ENCODE measurements at regions not wholly inside any gene's neighbourhood (a gene's known extent, or its start where the extent isn't known, plus 50 kb on each side); places are given as distances from the start of the nearest gene placed in this dataset.

DNA sequence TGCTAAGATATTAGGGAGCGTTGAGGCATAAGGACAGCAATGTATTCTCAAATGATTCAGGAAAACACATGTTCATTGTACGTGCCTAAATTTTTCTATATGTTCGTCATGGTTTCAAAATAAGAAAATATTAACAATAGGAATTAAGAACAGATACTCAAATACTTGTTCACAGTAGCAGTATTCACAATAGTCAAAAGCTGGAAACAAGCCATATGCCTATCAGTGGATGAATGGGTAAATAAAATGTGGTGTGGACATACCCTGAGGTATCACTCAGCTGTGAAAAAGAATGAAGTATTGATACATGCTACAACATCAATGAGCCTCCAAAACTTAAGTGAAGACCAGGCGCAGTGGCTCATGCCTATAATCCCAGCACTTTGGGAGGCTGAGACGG is 84.7 kb upstream of the PTER start:
- no peak for DNase-seq (ENCODE audit: low read depth)

DNA sequence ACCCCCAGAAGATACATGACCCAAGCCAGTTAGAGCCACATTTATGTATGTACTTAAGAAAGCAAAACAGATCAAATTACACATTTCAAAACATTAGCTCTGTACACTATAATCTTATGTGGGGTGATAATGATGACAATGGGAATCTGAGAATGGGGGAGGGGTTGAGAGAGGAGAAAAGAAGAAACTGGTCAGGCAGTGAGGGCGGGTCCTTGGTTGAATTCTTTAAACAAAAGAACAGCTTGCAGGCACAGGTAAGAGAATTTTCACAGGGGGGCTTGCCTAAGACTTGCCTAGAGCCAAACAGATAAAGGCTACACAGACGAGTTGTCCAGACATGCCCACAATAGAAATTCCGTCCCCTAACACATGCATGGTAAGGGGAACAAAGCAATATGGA is 76.8 kb upstream of the PTER start:
- no peak for DNase-seq (ENCODE audit: low read depth)

DNA sequence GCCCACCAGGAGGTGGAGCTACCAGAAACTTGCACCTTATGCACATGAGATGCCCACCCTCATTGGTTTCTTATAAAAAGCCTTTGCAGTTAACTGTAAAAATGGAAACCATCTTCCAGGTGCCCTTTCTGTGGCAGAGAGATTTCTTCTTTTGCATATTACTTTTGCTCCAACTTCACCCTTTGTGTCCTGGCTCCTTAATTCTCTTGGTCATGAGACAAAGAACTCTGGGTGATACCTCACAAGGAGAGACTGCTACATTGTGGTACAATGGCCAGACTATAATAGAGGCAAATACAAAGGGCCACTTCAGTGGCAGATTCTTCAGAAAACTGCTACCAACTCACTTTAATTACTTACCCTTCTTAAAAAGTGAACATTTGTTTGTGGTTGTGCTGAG is 76.4 kb upstream of the PTER start:
- no peak for DNase-seq (ENCODE audit: low read depth)

- no peak for DNase-seq (ENCODE audit: low read depth)
Observed at GRCh38 chr10:16361086-16361485, 75.7 kb upstream of the PTER start.

DNA sequence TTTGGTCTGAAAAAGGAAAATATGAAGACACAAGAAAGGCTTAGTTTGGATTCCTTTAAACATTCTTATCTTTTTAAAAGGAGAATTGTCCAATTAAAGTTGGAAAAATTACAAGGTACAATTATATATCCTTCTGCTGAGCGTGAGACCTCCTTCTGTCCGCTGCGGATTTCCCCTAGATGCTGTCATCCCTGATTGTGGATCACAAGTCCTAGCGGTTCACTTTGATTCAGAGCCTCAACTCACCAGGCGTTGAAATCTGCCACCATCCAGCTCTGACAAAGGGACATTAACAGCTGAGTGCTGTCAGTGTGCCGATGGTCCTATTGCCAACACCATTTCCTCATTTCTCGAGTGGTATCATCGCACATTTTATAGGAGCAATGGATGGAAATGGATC is 73.1 kb upstream of the PTER start:
- no peak for DNase-seq (ENCODE audit: low read depth)

DNA sequence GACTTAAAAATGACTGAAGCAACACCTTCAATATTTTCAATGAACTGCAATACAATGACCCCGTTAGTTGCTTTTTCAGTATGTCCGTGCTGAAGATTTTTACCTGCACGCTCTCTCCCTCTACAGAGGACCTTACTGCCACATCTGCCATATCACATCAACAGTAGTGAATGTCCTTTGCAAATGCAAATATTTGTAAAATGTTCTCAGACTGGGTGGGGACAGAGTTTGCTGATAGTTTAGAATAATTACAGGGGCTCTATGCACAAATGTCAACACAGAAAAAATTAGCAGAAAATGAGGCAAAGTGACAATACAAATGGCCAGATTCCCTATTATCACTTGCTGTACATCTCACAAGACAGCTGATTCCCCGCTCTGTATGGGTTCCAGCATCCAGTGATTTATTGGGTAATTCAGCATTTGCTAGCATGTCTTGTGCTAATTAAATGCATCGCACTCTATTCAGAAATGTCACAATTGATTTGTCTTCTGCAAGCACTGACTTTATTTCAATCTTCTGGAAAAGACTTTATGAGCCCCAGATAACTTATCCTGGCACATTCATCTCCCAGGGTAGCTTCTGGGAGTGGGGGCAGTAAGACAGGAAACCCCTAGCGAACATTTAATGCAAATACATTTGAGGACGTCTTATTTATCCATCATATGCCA is 69.1 kb upstream of the PTER start:
- DNase-seq (ENCODE audit: low read depth): no peak

DNA sequence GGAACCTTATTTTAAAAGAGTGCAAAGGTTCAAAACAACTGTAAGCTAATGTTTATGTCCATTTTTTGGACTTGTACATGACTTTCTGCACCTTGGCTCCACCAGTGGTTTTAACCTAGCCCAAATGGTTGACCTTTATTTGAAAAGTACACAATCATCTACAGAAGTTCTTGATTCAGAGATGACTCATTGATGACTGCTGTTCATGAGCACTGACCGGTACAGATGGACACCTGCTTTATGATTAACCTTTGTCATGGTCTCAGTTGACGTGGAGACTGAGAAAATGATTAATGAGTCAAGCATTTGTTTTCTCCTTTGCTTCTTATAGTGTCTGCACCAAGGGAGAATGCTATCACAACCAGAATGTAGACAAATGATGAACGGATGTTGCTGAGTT is 55.7 kb upstream of the PTER start:
- DNase-seq (ENCODE audit: low read depth): peak; percentile 41

DNA sequence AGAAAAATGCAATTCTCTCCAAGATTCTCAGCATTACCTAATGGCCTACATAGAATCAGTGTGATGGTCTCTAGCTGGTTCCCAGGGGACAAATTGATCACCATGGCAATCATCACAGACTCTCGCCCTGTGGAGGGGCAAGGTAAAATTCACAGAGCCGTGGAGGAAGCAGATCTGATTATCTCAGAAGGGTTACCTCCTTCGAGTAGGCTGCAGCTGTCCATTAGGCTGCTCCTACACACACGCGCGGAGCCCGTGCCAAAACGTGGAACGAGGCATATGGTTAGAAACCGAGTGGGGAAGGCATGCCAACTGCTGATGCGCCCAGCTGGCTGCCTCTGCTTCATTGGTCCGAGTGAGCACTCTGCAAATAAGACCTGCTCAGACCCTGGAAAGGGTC is 52.8 kb upstream of the PTER start:
- no peak for DNase-seq (ENCODE audit: low read depth)

- DNase-seq (ENCODE audit: low read depth): no peak
Observed at GRCh38 chr10:16386855-16387254, 50.0 kb upstream of the PTER start.

Data from RPMI7951 (cell line).